CD4-positive, alpha-beta T cell (primary cell): ENCODE measurements at regions not wholly inside any gene's neighbourhood (a gene's known extent, or its start where the extent isn't known, plus 50 kb on each side); places are given as distances from the start of the nearest gene placed in this dataset.

Source experiments
- ATAC-seq: fragments of 200-7000 bp; cut with Tn5 transposase; one replicate; pipeline ENCODE4 v1.10.0; 2022; ENCODE audit warnings: mild to moderate bottlenecking; ENCODE audit not compliant: poor library complexity
- CTCF ChIA-PET: fragments of 350-600 bp; sonication (Branson Sonifier 250); formaldehyde crosslinking; loops from one replicate; lab custom pipeline; 2021; ENCODE audit warnings: antibody characterized with exemption, inconsistent platforms; lab: Charles Lee
- POLR2A ChIA-PET: fragments of 350-600 bp; sonication (Branson Sonifier 250); formaldehyde crosslinking; loops from one replicate; lab custom pipeline; 2021; ENCODE audit warnings: antibody characterized with exemption, inconsistent platforms; lab: Charles Lee
- DNase-seq, 14 experiments: peaks; one replicate each; pipeline ENCODE4 v3.0.0-alpha.2; 2013 to 2020; ENCODE audit warnings: mixed read lengths in 2 of 14
- H3K27ac ChIP-seq, 2 donors: one replicate each; pipeline versions ENCODE4 v1.5.1 to v1.7.0; 2013; ENCODE audit warnings: low read length in 2 of 2, low read depth in 1 of 2, mild to moderate bottlenecking in 1 of 2
- H3K27me3 ChIP-seq, 2 experiments: 1 replicate in 1 of 2; 2 replicates in 1 of 2; pipeline versions ENCODE4 v1.6.1 to v1.7.0; 2013; ENCODE audit warnings: low read length in 2 of 2, control low read depth in 1 of 2, mild to moderate bottlenecking in 1 of 2, moderate library complexity in 1 of 2; ENCODE audit not compliant: insufficient read depth in 2 of 2, control insufficient read depth in 1 of 2
- H3K36me3 ChIP-seq: one replicate; pipeline ENCODE4 v1.6.1; 2013; ENCODE audit warnings: low read length, control low read depth; ENCODE audit not compliant: insufficient read depth
- H3K4me1 ChIP-seq: one replicate; pipeline ENCODE4 v1.6.1; 2013; ENCODE audit warnings: low read length, control low read depth; ENCODE audit not compliant: insufficient read depth
- H3K4me3 ChIP-seq: one replicate; pipeline ENCODE4 v1.5.1; 2013; ENCODE audit warnings: mild to moderate bottlenecking, low read length, moderate library complexity
- H3K9me3 ChIP-seq, 2 experiments: 1 replicate in 1 of 2; 2 replicates in 1 of 2; pipeline versions ENCODE4 v1.6.1 to v1.7.0; 2013; ENCODE audit warnings: low read length in 2 of 2, mild to moderate bottlenecking in 2 of 2, control low read depth in 1 of 2, moderate library complexity in 1 of 2; ENCODE audit not compliant: control insufficient read depth in 1 of 2, insufficient read depth in 1 of 2
- H3K27ac Mint-ChIP-seq: one replicate; pipeline ENCODE4 v1.8.0; 2020; ENCODE audit warnings: mixed read lengths
- H3K27me3 Mint-ChIP-seq: one replicate; pipeline ENCODE4 v1.8.0; 2021; ENCODE audit warnings: mixed read lengths
- H3K36me3 Mint-ChIP-seq: one replicate; pipeline ENCODE4 v1.8.0; 2021; ENCODE audit warnings: low read depth, mixed read lengths
- H3K4me1 Mint-ChIP-seq: one replicate; pipeline ENCODE4 v1.8.0; 2021; ENCODE audit warnings: low read depth, mixed read lengths
- H3K4me3 Mint-ChIP-seq: one replicate; pipeline ENCODE4 v1.8.0; 2020; ENCODE audit warnings: mild to moderate bottlenecking, mixed read lengths
- H3K9me3 Mint-ChIP-seq: one replicate; pipeline ENCODE4 v1.8.0; 2020; ENCODE audit warnings: mixed read lengths
- intact Hi-C, 2 experiments: fragments of 100-400 bp; cut with DNase I in 1 of 2; cut with micrococcal nuclease in 1 of 2; formaldehyde crosslinking; loops; one replicate each; pipeline versions ENCODE4 v1.15.1 to v1.9.0; 2023 to 2025; cut with DNase I, micrococcal nuclease
- TF ChIP-seq, protein P1 (sequence below): fragments of 200-600 bp; IDR thresholded peaks from one replicate; pipeline ENCODE4 v1.8.0; 2022; ENCODE audit warnings: antibody characterized with exemption, mild to moderate bottlenecking

DNA sequence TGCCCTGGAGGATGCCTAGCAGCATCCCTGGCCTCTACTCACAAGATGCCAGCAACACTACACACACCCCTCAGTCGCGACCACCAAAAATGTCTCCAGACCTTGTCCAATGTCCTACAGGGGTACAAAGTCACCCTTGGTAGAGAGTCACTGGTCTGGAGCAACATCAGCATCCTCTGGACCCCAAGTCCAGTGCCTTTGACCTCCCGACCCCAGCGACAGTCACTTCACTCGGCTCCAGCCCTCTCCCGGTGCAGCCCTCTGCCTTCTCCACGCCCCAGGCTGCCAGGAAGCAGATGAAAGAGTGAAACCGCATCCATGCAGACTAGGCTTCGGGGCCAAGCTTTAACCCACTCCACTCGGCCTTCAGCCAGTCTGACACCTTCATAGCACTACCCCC lies 92.0 kb upstream of the SRSF6 start:
- Histone ChIP-seq H3K27ac (no peak overlapping the region), H3K27me3 (peaks cover 0 to 17% of the 10 kb centered on the region in 2 experiments), H3K9me3 (no peaks in the 10 kb centered on the region), H3K4me3 (no peak overlapping the region), H3K4me1 (no peaks in the 10 kb centered on the region), H3K36me3 (no peaks in the 10 kb centered on the region)
- CTCF ChIA-PET, result no interaction called here
- intact Hi-C loops, result no loop called here
- DNase-seq, result no peak
- Mint-ChIP-seq H3K27ac (no peak overlapping the region), H3K4me3 (no peak overlapping the region), H3K36me3 (no peaks in the 10 kb centered on the region), H3K9me3 (no peaks in the 10 kb centered on the region), H3K27me3 (peaks cover 38% of the 10 kb centered on the region), H3K4me1 (no peaks in the 10 kb centered on the region)
- POLR2A ChIA-PET, result no interaction called here
- ATAC-seq, result no peak
- TF ChIP-seq, protein P1, sequence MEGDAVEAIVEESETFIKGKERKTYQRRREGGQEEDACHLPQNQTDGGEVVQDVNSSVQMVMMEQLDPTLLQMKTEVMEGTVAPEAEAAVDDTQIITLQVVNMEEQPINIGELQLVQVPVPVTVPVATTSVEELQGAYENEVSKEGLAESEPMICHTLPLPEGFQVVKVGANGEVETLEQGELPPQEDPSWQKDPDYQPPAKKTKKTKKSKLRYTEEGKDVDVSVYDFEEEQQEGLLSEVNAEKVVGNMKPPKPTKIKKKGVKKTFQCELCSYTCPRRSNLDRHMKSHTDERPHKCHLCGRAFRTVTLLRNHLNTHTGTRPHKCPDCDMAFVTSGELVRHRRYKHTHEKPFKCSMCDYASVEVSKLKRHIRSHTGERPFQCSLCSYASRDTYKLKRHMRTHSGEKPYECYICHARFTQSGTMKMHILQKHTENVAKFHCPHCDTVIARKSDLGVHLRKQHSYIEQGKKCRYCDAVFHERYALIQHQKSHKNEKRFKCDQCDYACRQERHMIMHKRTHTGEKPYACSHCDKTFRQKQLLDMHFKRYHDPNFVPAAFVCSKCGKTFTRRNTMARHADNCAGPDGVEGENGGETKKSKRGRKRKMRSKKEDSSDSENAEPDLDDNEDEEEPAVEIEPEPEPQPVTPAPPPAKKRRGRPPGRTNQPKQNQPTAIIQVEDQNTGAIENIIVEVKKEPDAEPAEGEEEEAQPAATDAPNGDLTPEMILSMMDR, result no peak

DNA sequence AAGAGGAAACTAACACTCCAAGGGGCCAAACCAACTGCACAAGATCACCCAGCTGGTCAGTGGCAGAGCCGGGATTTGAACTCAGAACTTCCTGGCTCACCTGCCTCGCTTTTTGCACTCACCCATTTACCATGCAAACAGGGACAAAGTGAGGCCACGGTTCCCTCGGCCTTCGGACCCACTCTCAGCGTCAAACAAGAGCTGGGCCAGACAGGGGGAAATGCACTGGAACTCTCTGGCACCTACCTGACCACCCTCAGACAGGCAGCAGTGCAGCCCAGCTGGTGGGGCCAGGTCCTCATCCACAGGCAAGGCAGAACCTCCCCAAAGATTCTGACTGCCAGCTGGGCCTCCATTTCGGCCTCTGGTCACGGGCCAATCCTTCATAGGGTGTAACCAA lies 93.7 kb upstream of the SRSF6 start:
- intact Hi-C loops, result no loop called here
- POLR2A ChIA-PET, result no interaction called here
- TF ChIP-seq, protein P1, result no peak
- no peak for DNase-seq
- no peaks in the 10 kb centered on the region for H3K4me1 ChIP-seq
- CTCF ChIA-PET, result no interaction called here
- no peaks in the 10 kb centered on the region for H3K9me3 Mint-ChIP-seq
- H3K27ac ChIP-seq, result no peak overlapping the region
- H3K27me3 ChIP-seq, result peaks cover 0 to 17% of the 10 kb centered on the region in 2 experiments
- no peak overlapping the region for H3K4me3 ChIP-seq
- no peak for ATAC-seq
- H3K4me1 Mint-ChIP-seq, result no peaks in the 10 kb centered on the region
- no peak overlapping the region for H3K27ac Mint-ChIP-seq
- no peak overlapping the region for H3K4me3 Mint-ChIP-seq
- peaks cover 38% of the 10 kb centered on the region for H3K27me3 Mint-ChIP-seq
- no peaks in the 10 kb centered on the region for H3K9me3 ChIP-seq
- no peaks in the 10 kb centered on the region for H3K36me3 ChIP-seq
- H3K36me3 Mint-ChIP-seq, result no peaks in the 10 kb centered on the region

DNA sequence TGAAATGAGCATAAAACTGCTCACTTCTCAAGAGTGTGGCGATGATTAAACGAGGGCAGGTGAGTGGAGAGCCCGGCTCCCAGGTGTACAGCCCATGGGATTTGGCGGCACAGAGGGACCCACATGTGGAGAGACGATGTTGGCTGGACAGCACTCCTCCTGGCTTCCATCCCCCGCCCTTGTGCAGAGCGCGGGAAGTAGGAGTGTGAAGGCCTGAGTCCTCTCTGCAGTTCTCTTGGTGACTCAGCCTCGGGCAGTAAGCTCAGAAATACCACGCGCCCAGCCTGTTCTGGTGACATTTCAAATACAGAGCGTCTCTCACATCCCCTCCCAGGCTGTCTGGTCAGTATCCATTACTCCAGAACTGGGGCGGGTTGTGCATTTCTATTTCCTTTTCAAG lies 94.2 kb upstream of the SRSF6 start:
- ChIA-PET CTCF (no interaction called here), POLR2A (no interaction called here)
- ATAC-seq, result no peak

More for the DNA sequence above, 94.2 kb upstream of the SRSF6 start:
- Mint-ChIP-seq H3K9me3 (no peaks in the 10 kb centered on the region), H3K27ac (no peak overlapping the region), H3K27me3 (peaks cover 42% of the 10 kb centered on the region), H3K4me1 (no peaks in the 10 kb centered on the region), H3K36me3 (no peaks in the 10 kb centered on the region), H3K4me3 (no peak overlapping the region)
- no peak overlapping the region for H3K27ac ChIP-seq
- TF ChIP-seq, protein P1, result no peak
- H3K4me3 ChIP-seq, result no peak overlapping the region
- no peak for DNase-seq
- H3K9me3 ChIP-seq, result no peaks in the 10 kb centered on the region
- H3K27me3 ChIP-seq, result peaks cover 0 to 17% of the 10 kb centered on the region in 2 experiments
- no peaks in the 10 kb centered on the region for H3K4me1 ChIP-seq
- H3K36me3 ChIP-seq, result no peaks in the 10 kb centered on the region
- intact Hi-C loops, result no loop called here
